ENCODE measurements at regions not wholly inside any gene's neighbourhood (a gene's known extent, or its start where the extent isn't known, plus 50 kb on each side); places are given as distances from the start of the nearest gene placed in this dataset.

- Histone ChIP-seq H3K27ac (no peak overlapping the region), H3K36me3 (no peaks in the 10 kb centered on the region), H3K4me1 (no peaks in the 10 kb centered on the region), H3K9me3 (no peaks in the 10 kb centered on the region), H3K4me3 (no peak overlapping the region), H3K27me3 (no peaks in the 10 kb centered on the region)
- TF ChIP-seq POLR2A (IDR thresholded peaks at IDR 0.05) (no peak), CTCF (IDR thresholded peaks at IDR 0.05) (no peak), POLR2AphosphoS5 (IDR thresholded peaks at IDR 0.05) (no peak)
- intact Hi-C loops (cut with DNase I; ENCODE audit: low total_unique reads) = no loop called here
- no peak for DNase-seq (ENCODE audit: low spot score in 2 of 2)
Observed at GRCh38 chr5:61262080-61262479, 70.0 kb upstream of the ZSWIM6 start.

- Histone ChIP-seq H3K9me3 (no peaks in the 10 kb centered on the region), H3K4me3 (no peak overlapping the region), H3K27me3 (no peaks in the 10 kb centered on the region), H3K36me3 (no peaks in the 10 kb centered on the region), H3K27ac (no peak overlapping the region), H3K4me1 (no peaks in the 10 kb centered on the region)
- no peak for DNase-seq (ENCODE audit: low spot score in 2 of 2)
- TF ChIP-seq POLR2A (IDR thresholded peaks at IDR 0.05) = no peak
- intact Hi-C loops (cut with DNase I; ENCODE audit: low total_unique reads) = no loop called here
Observed at GRCh38 chr5:61263072-61263471, 69.0 kb upstream of the ZSWIM6 start.

GRCh38 chr5:61263561-61264272, 68.3 kb upstream of the ZSWIM6 start:
- no peak overlapping the region for H3K4me3 ChIP-seq

GRCh38 chr5:61264273-61264661, 67.8 kb upstream of the ZSWIM6 start:
- no peak for TF ChIP-seq POLR2AphosphoS5 (IDR thresholded peaks at IDR 0.05)
- no peak for TF ChIP-seq POLR2A (IDR thresholded peaks at IDR 0.05)
- no peak for TF ChIP-seq CTCF (IDR thresholded peaks at IDR 0.05)
- Histone ChIP-seq H3K27ac (no peak overlapping the region), H3K36me3 (no peaks in the 10 kb centered on the region), H3K9me3 (no peaks in the 10 kb centered on the region), H3K4me1 (no peaks in the 10 kb centered on the region), H3K27me3 (no peaks in the 10 kb centered on the region), H3K4me3 (no peak overlapping the region)
- intact Hi-C loops (cut with DNase I; ENCODE audit: low total_unique reads) = no loop called here
- no peak for DNase-seq (ENCODE audit: low spot score in 2 of 2)

More at GRCh38 chr5:61263561-61264272, 68.3 kb upstream of the ZSWIM6 start:
- Histone ChIP-seq H3K36me3 (no peaks in the 10 kb centered on the region), H3K27ac (no peak overlapping the region), H3K27me3 (no peaks in the 10 kb centered on the region), H3K4me1 (no peaks in the 10 kb centered on the region), H3K9me3 (no peaks in the 10 kb centered on the region)
- TF ChIP-seq CTCF (IDR thresholded peaks at IDR 0.05) (no peak), POLR2AphosphoS5 (IDR thresholded peaks at IDR 0.05) (no peak), POLR2A (IDR thresholded peaks at IDR 0.05) (no peak)
- no peak for DNase-seq (ENCODE audit: low spot score in 2 of 2)
- intact Hi-C loops (cut with DNase I; ENCODE audit: low total_unique reads) = no loop called here

GRCh38 chr5:61267116-61267515, 64.9 kb upstream of the ZSWIM6 start:
- TF ChIP-seq POLR2A (IDR thresholded peaks at IDR 0.05) (no peak), CTCF (IDR thresholded peaks at IDR 0.05) (no peak), POLR2AphosphoS5 (IDR thresholded peaks at IDR 0.05) (no peak)
- DNase-seq (ENCODE audit: low spot score in 2 of 2) = no peak
- Histone ChIP-seq H3K36me3 (no peaks in the 10 kb centered on the region), H3K4me3 (no peak overlapping the region), H3K27ac (no peak overlapping the region), H3K27me3 (no peaks in the 10 kb centered on the region), H3K9me3 (no peaks in the 10 kb centered on the region), H3K4me1 (no peaks in the 10 kb centered on the region)
- intact Hi-C loops (cut with DNase I; ENCODE audit: low total_unique reads) = no loop called here
